ENCODE measurements at regions not wholly inside any gene's neighbourhood (a gene's known extent, or its start where the extent isn't known, plus 50 kb on each side); places are given as distances from the start of the nearest gene placed in this dataset.

GRCh38 chr6:113458368-113459010 is 398.7 kb upstream of the MARCKS start:
- TF ChIP-seq JUND (IDR thresholded peaks at IDR 0.05) (no peak), TAF1 (IDR thresholded peaks at IDR 0.05; ENCODE audit: borderline replicate concordance, low read depth, low read length) (no peak), CTCF (IDR thresholded peaks at IDR 0.05) (no peak), EZH2phosphoT487 (IDR thresholded peaks at IDR 0.05; ENCODE audit: borderline replicate concordance, low read depth) (no peak), RCOR1 (IDR thresholded peaks at IDR 0.05; ENCODE audit: low read length) (no peak), MAX (IDR thresholded peaks at IDR 0.05; ENCODE audit: low read depth) (no peak), POLR2AphosphoS5 (IDR thresholded peaks at IDR 0.05; ENCODE audit: low read depth, low read length) (no peak), SIN3A (IDR thresholded peaks at IDR 0.05; ENCODE audit: borderline replicate concordance, low read depth, low read length) (no peak), USF2 (IDR thresholded peaks at IDR 0.05; ENCODE audit: borderline replicate concordance, low read depth, low read length) (no peak), GATA2 (CRISPR knock-in tag; IDR thresholded peaks at IDR 0.05) (no peak), MXI1 (IDR thresholded peaks at IDR 0.05; ENCODE audit: low read depth, low read length) (no peak), EP300 (IDR thresholded peaks at IDR 0.05; ENCODE audit: borderline replicate concordance in 1 of 2, low read depth in 1 of 2, low read length in 1 of 2) (no peak), ZBTB33 (IDR thresholded peaks at IDR 0.05; ENCODE audit: borderline replicate concordance, low read depth) (no peak), YY1 (IDR thresholded peaks at IDR 0.05; ENCODE audit: low read depth) (no peak)

Data from SK-N-SH (cell line).